Activated CD4-positive, CD25-positive, alpha-beta regulatory T cell treated with anti-CD3 and anti-CD28 coated beads, Interleukin-2, amount 50 U/mL, for 72 hours (primary cell): ENCODE measurements at regions not wholly inside any gene's neighbourhood (a gene's known extent, or its start where the extent isn't known, plus 50 kb on each side); places are given as distances from the start of the nearest gene placed in this dataset.

Experiments used
- DNase-seq: peaks from one replicate; pipeline ENCODE4 v3.0.0; 2021

- DNase-seq: no peak
Observed at GRCh38 chr2:226362980-226363379, 436.6 kb downstream of the IRS1 start.

- no peak for DNase-seq
Observed at GRCh38 chr2:226360658-226361057, 439.0 kb downstream of the IRS1 start.

DNA sequence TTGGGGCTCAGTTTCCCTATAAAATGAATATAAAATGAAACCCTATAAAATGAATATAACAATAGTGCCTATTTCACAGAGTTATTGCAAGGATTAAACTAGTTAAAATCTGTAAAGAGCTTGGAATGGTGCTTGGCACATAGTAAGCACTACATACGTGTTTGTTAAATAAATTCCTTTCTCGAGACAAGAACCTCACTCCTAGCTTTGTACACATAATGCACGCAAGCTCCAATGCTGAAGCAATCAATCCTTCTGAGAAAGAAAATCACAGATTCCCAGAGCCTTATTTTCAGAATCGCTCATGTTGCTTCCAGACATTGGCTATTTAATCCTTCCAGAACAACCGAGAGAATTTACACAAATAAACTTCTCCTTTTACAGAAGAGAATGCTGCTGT lies 440.9 kb downstream of the IRS1 start:
- no peak for DNase-seq

GRCh38 chr2:226357816-226358215 lies 441.8 kb downstream of the IRS1 start:
- no peak for DNase-seq

DNA sequence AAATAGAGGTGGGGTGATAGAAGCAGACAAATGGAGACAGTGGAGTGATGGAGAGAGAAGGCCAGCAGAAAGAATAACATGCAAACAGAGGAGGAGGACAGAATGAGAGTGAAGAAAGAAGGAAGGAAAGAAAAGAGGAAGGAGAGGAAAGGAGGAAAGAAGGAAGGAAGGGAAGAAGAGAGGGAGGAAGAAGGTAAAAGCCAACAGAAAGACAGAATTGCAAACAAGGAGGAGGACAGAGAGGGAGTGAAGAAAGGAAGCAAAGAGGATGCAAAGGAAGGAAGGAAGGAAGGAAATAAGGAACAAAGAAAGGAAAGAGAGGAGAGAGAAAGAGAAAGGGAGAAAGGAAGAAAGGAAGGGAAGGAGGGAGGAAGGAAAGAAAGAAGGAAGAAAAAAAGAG lies 444.0 kb downstream of the IRS1 start:
- no peak for DNase-seq

GRCh38 chr2:226354434-226354833 lies 445.2 kb downstream of the IRS1 start:
- no peak for DNase-seq

- DNase-seq: no peak
Observed at GRCh38 chr2:226352941-226353560, 446.6 kb downstream of the IRS1 start.

- DNase-seq: no peak
Observed at GRCh38 chr2:226351711-226352110, 447.9 kb downstream of the IRS1 start.

- DNase-seq: no peak
Observed at GRCh38 chr2:226339616-226340015, 460.0 kb downstream of the IRS1 start.

GRCh38 chr2:226338825-226339224 lies 460.8 kb downstream of the IRS1 start:
- no peak for DNase-seq

GRCh38 chr2:226337941-226338600 lies 461.5 kb downstream of the IRS1 start:
- no peak for DNase-seq

DNA sequence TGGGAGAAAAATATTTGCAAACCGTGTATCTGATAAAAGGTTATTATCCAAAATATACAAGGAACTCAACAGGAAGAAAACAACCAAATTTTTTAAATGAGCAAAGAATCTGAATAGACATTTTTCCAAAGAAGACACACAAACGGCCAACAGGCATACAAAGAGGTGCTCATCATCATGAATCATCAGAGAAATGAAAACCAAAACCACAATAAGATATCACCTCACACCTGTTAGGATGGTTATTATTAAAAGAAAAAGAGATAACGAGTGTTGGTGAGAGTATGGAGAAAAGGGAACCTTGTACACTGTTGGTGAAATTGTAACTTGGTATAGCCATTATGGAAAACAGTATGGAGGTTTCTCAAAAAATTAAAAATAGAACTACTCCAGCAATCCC lies 463.3 kb downstream of the IRS1 start:
- no peak for DNase-seq

- no peak for DNase-seq
Observed at GRCh38 chr2:226334981-226335720, 464.5 kb downstream of the IRS1 start.

DNA sequence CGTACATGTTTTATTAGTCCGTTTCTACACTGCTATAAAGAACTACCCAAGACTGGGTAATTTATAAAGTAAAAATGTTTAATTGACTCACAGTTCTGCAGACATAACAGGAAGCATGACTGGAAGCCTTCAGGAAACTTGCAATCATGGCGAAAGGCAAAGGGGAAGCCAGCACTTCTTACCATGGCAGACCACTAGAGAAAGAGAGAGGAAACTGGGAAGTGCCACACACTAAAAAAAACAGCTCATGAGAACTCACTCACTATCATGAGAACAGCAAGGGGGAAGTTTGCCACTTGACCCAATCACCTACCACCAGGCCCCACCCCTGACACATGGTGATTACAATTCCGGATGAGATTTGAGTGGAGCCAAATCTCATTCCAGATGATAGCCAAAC lies 466.2 kb downstream of the IRS1 start:
- no peak for DNase-seq

GRCh38 chr2:226330206-226330605 lies 469.4 kb downstream of the IRS1 start:
- DNase-seq: no peak

GRCh38 chr2:226329180-226329579 lies 470.4 kb downstream of the IRS1 start:
- no peak for DNase-seq

DNA sequence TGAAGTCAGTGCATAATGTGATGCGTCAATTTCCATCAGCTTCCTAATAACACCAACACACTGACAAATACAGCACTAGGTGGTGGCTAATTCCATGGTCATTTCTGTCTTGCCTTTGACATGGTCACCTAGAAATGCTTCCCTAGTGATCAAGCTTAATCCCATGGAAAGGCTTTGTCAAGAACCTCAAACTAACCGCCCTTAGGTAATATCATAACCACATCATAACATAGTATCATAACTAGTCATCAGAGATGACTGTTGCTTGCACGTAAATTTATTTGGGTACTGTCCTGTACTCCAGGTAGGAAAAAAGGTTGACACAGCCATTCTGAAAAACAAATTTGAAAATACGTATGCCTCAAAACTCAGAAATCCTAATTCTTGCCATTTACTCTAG lies 471.8 kb downstream of the IRS1 start:
- DNase-seq: no peak

DNA sequence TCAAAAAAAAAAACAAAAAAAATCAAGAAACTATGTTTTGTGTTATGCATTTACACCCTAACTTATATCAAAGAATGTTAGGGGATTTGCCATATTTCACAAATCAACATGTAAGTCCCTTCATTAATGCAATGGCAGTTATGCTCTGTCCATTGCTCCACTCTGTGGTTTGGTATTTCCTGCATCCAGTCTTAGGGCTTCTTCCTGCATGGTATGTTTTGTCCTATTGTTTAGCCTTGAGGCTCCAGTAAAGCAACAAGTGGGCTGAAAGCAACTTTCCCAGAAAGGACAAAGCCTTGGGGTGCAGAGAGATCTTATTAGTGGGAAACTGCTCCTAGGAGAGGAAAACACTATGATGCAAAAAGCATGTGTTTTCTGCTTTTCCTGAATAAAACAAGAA lies 474.1 kb downstream of the IRS1 start:
- no peak for DNase-seq

DNA sequence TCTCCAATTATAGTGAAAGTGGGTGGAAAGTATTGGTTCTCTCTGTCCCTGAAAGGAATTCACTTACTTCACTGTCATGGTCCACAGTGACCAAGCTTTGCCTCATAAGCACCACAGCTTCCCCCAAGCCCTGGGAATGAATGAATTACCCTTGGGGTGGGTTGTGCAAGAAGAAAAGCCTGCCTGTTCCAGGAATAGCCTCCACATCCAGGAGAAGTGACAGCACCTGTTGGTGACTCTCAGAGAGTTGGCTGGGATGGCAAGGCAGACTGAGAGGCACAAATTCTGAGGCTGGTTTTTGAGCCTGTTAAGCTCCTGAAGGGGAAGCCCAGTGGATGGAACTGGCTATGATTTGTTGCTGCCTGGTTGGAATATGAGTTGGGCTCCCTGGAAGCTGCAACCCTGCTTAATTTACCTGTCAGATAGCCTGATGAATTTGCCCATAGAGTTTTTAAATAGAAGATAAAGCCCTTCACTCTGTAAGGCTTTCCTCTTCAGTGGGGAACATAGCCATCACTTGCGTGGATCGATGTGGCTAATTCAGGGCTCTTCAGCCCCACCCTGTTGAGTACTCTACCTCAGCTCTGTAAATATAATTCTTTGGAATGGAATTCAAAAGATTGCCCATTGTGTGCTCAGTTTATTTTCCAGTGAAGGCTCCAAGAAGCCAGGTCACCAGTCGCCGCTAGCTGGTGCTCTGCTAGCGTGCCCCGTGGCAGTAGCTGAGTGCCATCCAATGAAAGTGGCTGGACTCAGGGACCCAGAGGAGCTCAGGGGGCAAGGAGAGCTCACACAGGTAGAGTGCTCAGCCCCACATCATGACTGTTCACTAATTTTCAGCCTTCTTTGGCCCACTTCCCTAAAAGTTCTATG lies 479.3 kb downstream of the IRS1 start:
- no peak for DNase-seq

GRCh38 chr2:226317970-226318369 lies 481.6 kb downstream of the IRS1 start:
- no peak for DNase-seq

DNA sequence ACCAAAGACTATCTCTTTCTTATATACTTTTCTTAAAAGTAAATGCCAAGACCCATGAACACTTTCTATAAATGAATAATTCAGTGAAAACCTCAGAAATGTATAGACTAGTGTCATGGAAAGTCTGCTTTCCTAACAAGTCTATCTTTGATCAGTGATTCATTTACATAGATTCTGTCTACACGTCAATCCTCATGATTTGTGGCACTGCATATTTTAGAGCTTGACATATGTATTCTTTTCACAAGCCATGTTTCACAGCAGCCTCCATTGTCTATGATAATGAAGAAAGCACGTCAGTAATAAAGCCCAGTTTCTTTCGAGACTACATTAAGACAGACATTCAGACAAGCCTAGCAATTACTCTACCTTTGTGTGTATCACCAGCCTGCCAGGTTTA lies 486.6 kb downstream of the IRS1 start:
- no peak for DNase-seq

- DNase-seq: no peak
Observed at GRCh38 chr2:226312155-226312554, 487.5 kb downstream of the IRS1 start.

- DNase-seq: no peak
Observed at GRCh38 chr2:226310146-226310545, 489.5 kb downstream of the IRS1 start.
